Erythroblast (primary cell): ENCODE measurements at regions not wholly inside any gene's neighbourhood (a gene's known extent, or its start where the extent isn't known, plus 50 kb on each side); places are given as distances from the start of the nearest gene placed in this dataset.

Source experiments
- GATA1 ChIP-seq: IDR thresholded peaks from 2 replicates; pipeline ENCODE4 v1.6.1; 2011; ENCODE audit warnings: low read depth, mild to moderate bottlenecking, control low read depth, low read length, moderate library complexity
- POLR2A ChIP-seq: IDR thresholded peaks from 2 replicates; pipeline ENCODE4 v1.6.1; 2011; ENCODE audit warnings: mild to moderate bottlenecking, low read length

DNA sequence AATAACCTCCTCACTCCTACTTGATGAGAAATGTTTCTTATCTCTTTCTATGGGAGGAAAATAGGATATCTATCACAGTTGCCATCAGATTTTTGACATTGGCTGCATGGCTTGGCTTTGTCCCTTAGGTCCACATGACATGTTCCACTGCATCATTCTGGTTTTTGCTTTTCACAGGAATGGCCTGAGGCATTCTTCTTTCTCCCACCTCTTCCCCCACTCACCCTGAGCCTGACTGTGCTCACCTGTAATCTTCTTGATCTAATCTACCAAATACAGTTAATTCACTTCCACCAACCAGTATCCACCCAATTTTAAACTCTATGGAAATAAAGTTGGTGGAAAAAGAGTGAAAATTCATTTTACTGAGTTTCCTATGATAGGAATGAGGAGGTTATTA lies 763.5 kb upstream of the CELF4 start:
- TF ChIP-seq POLR2A: no peak
- TF ChIP-seq GATA1: no peak
